Common myeloid progenitor, CD34-positive (primary cell): ENCODE measurements at regions not wholly inside any gene's neighbourhood (a gene's known extent, or its start where the extent isn't known, plus 50 kb on each side); places are given as distances from the start of the nearest gene placed in this dataset.
"Not testable (repeated sequence)": the region's sequence is repeated elsewhere in the genome, so short reads cannot be mapped to it uniquely, and the experiment has no call there.

Experiments
- CTCF ChIA-PET: fragments of 350-600 bp; sonication (Branson Sonifier 250); formaldehyde crosslinking; loops from one replicate; lab custom pipeline; 2021; ENCODE audit warnings: antibody characterized with exemption; lab: Charles Lee
- POLR2A ChIA-PET: fragments of 350-600 bp; sonication (Branson Sonifier 250); formaldehyde crosslinking; loops from one replicate; lab custom pipeline; 2021; ENCODE audit warnings: antibody characterized with exemption; lab: Charles Lee
- DNase-seq, 3 donors: peaks; one replicate each; pipeline versions ENCODE4 v3.0.0 to v3.0.0-alpha.2; 2013
- H3K27ac ChIP-seq, 2 experiments: 1 replicate in 1 of 2; 2 replicates in 1 of 2; pipeline ENCODE4 v1.7.0; 2013; ENCODE audit warnings: inconsistent platforms in 2 of 2, low read length in 2 of 2, mild to moderate bottlenecking in 2 of 2, low read depth in 1 of 2, moderate library complexity in 1 of 2; ENCODE audit not compliant: severe bottlenecking in 2 of 2, insufficient read depth in 1 of 2, poor library complexity in 1 of 2
- H3K27me3 ChIP-seq, 5 experiments: replicated peaks in 2 of 5; 1 replicate in 3 of 5; 2 replicates in 2 of 5; pipeline versions ENCODE4 v1.6.1 to v1.7.0; 2013; ENCODE audit warnings: low read length in 4 of 5, mild to moderate bottlenecking in 2 of 5, moderate library complexity in 2 of 5, inconsistent platforms in 1 of 5; ENCODE audit not compliant: insufficient read depth in 5 of 5, control insufficient read depth in 4 of 5
- H3K36me3 ChIP-seq, 4 experiments: 1 replicate in 2 of 4; 2 replicates in 2 of 4; pipeline versions ENCODE4 v1.6.1 to v1.7.0; 2013; ENCODE audit warnings: low read length in 3 of 4, control low read depth in 1 of 4, mild to moderate bottlenecking in 1 of 4; ENCODE audit not compliant: control insufficient read depth in 4 of 4, insufficient read depth in 4 of 4
- H3K4me1 ChIP-seq, 4 experiments: 1 replicate in 3 of 4; 2 replicates in 1 of 4; pipeline versions ENCODE4 v1.6.1 to v1.7.1; 2013; ENCODE audit warnings: low read length in 3 of 4, mild to moderate bottlenecking in 3 of 4, control low read depth in 1 of 4, inconsistent platforms in 1 of 4, moderate library complexity in 1 of 4; ENCODE audit not compliant: control insufficient read depth in 4 of 4, insufficient read depth in 4 of 4; ENCODE audit errors: control extremely low read depth in 1 of 4
- H3K4me3 ChIP-seq, 7 experiments: 1 replicate in 4 of 7; 2 replicates in 3 of 7; pipeline versions ENCODE4 v1.5.1 to v1.7.0; 2013; ENCODE audit warnings: mild to moderate bottlenecking in 7 of 7, low read length in 6 of 7, moderate library complexity in 6 of 7, inconsistent platforms in 2 of 7, low read depth in 2 of 7, control low read depth in 1 of 7; ENCODE audit not compliant: insufficient read depth in 4 of 7, control insufficient read depth in 1 of 7; ENCODE audit errors: extremely low read depth in 1 of 7
- H3K9me3 ChIP-seq, 5 experiments: 1 replicate in 4 of 5; 2 replicates in 1 of 5; pipeline versions ENCODE4 v1.6.1 to v1.7.1; 2013; ENCODE audit warnings: low read length in 4 of 5, mild to moderate bottlenecking in 2 of 5, inconsistent platforms in 1 of 5, low read depth in 1 of 5, moderate library complexity in 1 of 5; ENCODE audit not compliant: control insufficient read depth in 4 of 5, insufficient read depth in 2 of 5; ENCODE audit errors: control extremely low read depth in 1 of 5
- WGBS: methylation state at CpG from one replicate; pipeline ENCODE4 v1.1.5; 2013; ENCODE audit not compliant: insufficient coverage; 5-methylcytosine and 5-hydroxymethylcytosine counted together

DNA sequence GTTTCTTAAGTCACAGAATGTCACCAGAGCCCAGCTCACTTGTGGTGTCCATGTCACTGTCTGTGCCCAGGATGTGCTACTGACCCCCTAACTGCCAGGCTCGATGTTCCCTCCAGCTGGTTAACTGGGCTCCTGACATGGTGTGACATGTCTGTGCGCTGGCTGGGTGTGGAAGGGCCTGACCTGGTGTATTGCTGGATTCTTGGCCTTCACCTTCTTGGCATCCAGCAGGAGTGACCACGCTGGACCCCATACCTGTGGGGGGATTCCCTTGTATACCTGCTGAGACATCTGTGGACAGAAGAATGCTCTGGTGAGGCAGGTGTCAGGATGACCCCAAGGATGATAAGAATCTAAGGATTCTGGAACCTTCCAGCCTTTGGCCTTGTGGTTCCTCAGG, 1690.1 kb downstream of the TP53TG3F start:
- CTCF ChIA-PET: no interaction called here
- WGBS: 70% methylated on average over 3 of the region's 3 CpGs
- POLR2A ChIA-PET: no interaction called here
- H3K36me3 ChIP-seq: no peaks in the 10 kb centered on the region
- H3K4me1 ChIP-seq: no peaks in the 10 kb centered on the region
- H3K27ac ChIP-seq: no peak overlapping the region
- no peaks in the 10 kb centered on the region for H3K27me3 ChIP-seq
- DNase-seq: no peak
- peaks cover 0 to 55% (median 18%) of the 10 kb centered on the region in 5 experiments for H3K9me3 ChIP-seq
- H3K4me3 ChIP-seq: no peak overlapping the region

DNA sequence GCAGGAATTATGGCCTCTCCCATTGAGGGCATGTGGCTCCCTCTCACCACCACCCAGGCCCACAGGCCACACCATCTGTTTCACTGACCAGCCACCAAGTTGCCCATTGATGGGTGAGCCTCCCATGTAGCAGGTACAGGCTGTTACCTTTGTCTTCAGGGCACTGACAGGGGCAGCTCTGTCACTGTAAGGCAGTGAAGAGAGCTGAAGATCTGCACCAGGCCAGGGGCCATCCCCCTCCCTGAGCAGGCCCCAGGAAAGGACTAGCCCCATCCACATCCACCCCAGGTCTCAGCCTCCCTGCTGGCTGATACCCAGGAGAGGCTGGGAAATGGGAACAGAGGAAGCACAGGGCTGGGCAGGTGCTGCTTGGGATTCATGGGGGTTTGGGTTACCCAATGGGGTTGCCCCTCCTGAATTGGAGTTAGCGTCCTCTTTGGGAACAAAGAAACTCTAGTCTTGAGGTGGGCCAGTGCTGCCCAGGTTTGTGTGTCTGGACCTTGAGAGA, 1691.4 kb downstream of the TP53TG3F start:
- no peak overlapping the region for H3K4me3 ChIP-seq
- ChIA-PET CTCF (no interaction called here), POLR2A (no interaction called here)
- no peaks in the 10 kb centered on the region for H3K27me3 ChIP-seq
- H3K27ac ChIP-seq: no peak overlapping the region
- DNase-seq: no peak
- no CpG with 5 or more reads among the region's 1 CpG for WGBS
- no peaks in the 10 kb centered on the region for H3K36me3 ChIP-seq
- H3K4me1 ChIP-seq: no peaks in the 10 kb centered on the region
- peaks cover 0 to 49% (median 15%) of the 10 kb centered on the region in 5 experiments for H3K9me3 ChIP-seq

DNA sequence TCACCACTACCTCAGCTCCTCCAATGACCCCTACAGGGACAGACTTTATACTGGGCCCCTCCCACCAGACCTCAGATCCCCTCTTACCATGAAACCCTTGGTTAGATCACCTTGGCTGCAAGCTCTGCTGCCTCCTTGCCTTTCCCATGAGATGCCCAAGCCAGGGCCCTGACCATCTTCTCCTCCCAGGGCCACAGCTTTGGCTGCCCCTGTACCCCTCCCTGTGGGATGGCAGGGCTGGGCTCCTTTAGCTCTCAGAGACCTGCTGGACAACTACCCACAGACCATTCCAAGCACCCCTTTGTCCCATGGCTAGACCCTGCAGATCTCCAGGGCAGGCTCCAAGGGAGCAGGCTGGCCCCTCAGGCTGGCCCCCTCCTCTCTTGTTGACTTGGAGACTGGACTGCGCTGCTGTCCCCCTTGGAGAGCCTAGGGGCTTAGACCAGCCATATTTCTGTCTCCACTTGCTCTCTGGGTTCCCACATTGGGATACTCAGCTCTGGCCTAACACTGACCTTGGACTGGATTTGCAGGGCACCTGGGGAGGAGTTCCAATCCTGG, 1692.7 kb downstream of the TP53TG3F start:
- no peaks in the 10 kb centered on the region for H3K36me3 ChIP-seq
- 17% methylated on average over 1 of the region's 1 CpG for WGBS
- no peaks in the 10 kb centered on the region for H3K4me1 ChIP-seq
- DNase-seq: no peak
- H3K27me3 ChIP-seq: no peaks in the 10 kb centered on the region
- POLR2A ChIA-PET: no interaction called here
- H3K27ac ChIP-seq: no peak overlapping the region
- CTCF ChIA-PET: no interaction called here
- peaks cover 0 to 45% (median 11%) of the 10 kb centered on the region in 5 experiments for H3K9me3 ChIP-seq
- no peak overlapping the region for H3K4me3 ChIP-seq

DNA sequence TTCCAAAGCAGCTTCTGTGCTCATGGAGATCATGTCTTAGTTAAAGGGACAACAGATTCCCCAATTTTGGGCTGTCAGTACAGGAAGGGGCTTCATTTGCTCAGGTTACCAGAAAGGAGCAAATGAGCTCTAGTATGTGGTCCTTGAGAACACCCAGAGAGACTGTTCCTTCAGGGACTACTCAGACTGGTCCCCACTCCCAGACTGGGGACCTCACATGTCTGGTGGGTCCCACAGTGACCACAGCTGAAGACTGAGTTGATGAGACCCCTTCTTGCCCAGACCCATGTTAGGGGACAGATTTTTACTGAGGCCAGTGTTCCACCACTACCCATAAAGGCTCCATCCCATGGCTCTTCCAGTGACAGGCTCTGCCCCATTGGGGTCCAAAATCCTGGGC, 1695.2 kb downstream of the TP53TG3F start:
- DNase-seq: no peak
- Histone ChIP-seq H3K4me1 (no peaks in the 10 kb centered on the region), H3K27ac (no peak overlapping the region), H3K4me3 (no peak overlapping the region), H3K27me3 (no peaks in the 10 kb centered on the region), H3K9me3 (peaks cover 0 to 28% (median 8%) of the 10 kb centered on the region in 5 experiments), H3K36me3 (no peaks in the 10 kb centered on the region)
- CTCF ChIA-PET: no interaction called here
- POLR2A ChIA-PET: no interaction called here

DNA sequence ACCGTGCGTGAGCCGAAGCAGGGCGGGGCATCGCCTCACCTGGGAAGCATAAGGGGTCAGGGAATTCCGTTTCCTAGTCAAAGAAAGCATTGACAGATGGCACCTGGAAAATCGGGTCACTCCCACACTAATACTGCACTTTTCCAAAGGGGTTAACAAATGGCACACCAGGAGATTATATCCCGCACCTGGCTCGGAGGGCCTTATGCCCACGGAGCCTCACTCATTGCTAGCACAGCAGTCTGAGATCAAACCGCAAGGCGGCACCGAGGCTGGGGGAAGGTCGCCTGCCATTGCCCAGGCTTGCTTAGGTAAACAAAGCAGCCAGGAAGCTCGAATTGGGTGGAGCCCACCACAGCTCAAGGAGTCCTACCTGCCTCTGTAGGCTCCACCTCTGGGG, 1698.1 kb downstream of the TP53TG3F start:
- H3K27me3 ChIP-seq, POLR2A ChIA-PET, H3K4me3 ChIP-seq, H3K4me1 ChIP-seq, H3K9me3 ChIP-seq, CTCF ChIA-PET, H3K36me3 ChIP-seq, H3K27ac ChIP-seq, DNase-seq: not testable (repeated sequence)
- WGBS: 84% methylated on average over 13 of the region's 15 CpGs

DNA sequence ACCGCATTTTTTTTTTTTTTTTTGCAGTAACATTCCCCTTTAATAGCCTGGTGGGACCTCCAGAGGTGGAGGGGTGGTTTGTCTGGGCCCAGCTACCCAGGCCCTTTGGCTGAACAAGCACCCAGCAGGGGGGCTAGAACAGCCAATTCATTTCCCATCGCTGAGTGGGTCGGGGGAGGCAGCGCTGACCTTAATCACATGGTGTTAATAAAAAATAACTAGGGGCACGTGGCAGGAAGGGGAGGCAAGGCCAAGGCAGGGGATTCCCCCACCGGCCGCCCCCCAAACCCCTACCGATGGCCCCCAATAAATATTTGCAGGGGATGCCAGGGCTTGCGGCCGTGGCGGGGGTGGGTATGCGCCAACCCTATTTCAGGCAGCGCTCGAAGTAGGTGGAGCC, 1709.9 kb downstream of the TP53TG3F start:
- H3K4me3 ChIP-seq, DNase-seq, H3K9me3 ChIP-seq, CTCF ChIA-PET, POLR2A ChIA-PET, H3K4me1 ChIP-seq, H3K36me3 ChIP-seq, H3K27ac ChIP-seq, H3K27me3 ChIP-seq: not testable (repeated sequence)
- 74% methylated on average over 11 of the region's 14 CpGs for WGBS

DNA sequence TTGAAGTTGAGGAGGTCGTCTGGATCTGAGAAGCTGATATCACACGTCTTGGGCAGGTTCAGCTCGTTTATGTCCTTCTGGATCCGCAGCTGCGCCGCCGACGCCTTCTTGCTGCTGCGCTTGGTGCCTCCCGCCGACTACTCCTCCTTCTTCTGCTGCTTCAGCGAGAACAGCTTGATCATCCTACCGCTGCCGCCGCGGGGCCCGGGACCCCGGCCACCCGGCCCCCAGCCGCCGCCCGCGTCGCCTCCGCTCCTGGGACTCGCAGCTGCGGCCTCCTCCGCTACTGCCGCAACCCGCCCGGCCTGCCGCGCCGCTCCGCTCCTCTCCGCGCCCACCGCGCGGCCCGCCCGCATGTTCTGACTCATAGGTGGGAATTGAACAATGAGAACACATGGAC, 1710.6 kb downstream of the TP53TG3F start:
- H3K4me3 ChIP-seq, POLR2A ChIA-PET, H3K27ac ChIP-seq, DNase-seq, H3K36me3 ChIP-seq, H3K4me1 ChIP-seq, CTCF ChIA-PET, H3K9me3 ChIP-seq, H3K27me3 ChIP-seq: not testable (repeated sequence)
- 73% methylated on average over 27 of the region's 42 CpGs for WGBS
